Nucleus accumbens (tissue), 56 donors: ENCODE measurements at regions not wholly inside any gene's neighbourhood (a gene's known extent, or its start where the extent isn't known, plus 50 kb on each side); places are given as distances from the start of the nearest gene placed in this dataset.
"Not testable (repeated sequence)": the region's sequence is repeated elsewhere in the genome, so short reads cannot be mapped to it uniquely, and the experiment has no call there.

ENCODE experiments used
- DNase-seq, 56 donors: peaks; one replicate each; lab custom pipeline; 2025; lab: John Stamatoyannopoulos, UW

DNA sequence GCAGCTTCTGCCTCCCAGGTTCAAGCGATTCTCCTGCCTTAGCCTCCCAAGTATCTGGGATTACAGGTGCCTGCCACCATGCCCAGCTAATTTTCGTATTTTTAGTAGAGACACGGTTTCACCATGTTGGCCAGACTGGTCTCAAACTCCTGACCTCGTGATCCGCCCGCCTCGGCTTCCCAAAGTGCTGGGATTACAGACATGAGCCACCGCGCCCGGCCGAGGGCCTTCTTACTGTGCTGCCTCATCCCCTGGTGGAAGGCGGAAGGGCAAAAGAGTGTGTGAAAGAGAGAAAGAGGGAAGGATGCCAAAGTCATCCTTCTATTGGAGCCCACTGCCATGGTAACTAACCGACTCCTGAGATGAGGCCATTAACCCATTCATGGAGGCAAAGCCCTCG is 399.4 kb upstream of the TENM3 start:
- not testable (repeated sequence) for DNase-seq

DNA sequence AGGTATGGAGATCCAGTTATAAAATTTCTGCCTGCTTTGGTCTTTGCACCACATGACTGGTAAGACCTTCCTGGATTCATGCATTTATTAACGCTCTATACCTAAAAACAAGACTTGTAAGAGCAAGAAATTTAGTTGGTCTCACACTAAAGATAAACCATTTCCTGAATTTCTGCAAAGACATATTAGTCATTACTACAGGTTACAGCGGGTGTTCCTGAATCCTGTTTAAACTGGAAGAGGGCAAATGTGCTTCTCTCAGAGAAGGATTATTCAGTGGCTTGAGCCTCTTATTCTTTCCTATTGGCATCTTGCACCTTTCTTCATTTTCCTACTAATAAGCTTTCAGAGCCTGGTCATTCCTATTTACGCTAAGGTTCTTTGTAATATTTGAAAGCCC is 397.6 kb upstream of the TENM3 start:
- DNase-seq = no peak

DNA sequence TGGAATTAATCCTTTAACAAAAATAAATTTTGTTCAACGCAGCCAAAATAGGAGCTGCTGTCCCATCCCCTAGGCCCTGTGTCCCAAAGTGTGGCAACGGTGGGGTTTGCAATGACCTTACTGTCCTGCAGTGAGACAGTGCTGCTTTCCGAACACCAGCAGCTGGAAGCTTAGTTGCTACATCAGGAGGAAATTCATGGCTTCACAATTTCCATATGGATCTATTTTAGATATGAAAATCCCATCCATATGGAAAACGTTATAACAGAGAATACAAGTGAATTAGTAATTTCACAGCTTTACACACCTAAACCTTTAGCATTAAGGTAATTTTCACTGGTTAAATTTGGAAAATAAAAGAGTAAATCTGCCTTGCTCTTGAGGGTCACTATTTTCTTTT is 396.3 kb upstream of the TENM3 start:
- no peak for DNase-seq

DNA sequence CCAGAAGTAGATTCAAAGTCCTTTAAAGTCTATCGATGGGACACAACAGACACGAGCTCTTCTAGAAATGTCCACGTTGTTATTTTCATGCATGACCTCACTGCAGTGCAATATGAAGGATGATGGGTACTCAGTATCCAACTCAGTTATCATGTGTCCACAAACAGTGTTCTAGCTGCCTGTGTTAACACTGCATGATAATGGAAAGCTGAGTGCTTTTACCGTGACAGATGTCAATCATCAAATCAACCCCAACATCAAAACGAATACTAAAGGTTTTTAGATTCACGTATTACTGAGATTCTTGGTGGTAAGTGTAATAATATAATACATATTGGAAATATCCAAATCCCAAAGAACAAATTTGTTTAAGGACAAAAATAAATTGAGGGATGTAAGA is 394.8 kb upstream of the TENM3 start:
- DNase-seq = no peak

DNA sequence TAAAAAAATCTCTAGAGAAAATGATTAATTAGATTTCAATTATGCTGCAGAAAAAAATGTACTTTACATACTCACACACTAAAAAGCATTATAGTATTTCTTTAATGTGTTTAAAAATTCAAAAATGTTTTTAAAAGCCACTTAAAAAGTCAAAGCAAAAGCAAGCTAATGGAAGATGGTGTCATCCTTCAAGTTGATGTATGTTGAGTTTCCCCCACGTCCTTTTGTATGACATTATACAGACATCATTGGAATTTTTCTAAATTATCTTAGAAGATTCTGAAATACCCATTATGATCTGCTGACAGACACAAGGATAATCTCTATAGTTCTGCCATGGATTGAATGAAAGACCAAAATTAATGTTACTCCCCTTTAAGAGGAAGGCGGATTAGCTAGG is 393.7 kb upstream of the TENM3 start:
- DNase-seq = no peak

DNA sequence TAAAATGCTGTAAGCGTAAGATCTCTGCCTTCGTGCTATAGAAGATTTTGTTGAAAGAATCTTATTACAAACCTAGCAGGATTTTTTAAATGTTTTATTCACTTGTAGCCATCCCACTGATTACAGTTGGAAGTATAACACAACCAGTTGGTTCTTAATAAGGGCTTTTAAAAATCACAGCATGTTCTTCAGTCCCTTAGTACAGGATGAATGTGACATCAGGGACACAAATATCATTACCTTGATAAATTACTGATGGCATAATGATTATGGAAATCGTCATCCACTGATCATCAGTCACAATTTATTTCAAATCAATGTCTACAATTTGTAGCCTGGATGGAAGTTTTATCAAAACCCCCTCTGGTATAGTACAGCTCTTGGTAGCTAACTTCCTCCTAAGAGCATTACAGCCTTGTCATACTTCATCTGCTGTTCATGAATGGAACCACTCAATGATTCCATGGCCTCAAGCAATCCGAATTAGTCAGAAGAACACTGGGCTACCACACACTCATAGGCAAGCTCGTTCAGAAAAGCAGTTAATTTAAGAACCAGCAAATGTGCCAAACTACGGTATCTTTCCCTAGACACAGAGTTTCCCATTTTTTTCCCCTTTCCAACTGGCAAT is 389.2 kb upstream of the TENM3 start:
- DNase-seq = no peak

DNA sequence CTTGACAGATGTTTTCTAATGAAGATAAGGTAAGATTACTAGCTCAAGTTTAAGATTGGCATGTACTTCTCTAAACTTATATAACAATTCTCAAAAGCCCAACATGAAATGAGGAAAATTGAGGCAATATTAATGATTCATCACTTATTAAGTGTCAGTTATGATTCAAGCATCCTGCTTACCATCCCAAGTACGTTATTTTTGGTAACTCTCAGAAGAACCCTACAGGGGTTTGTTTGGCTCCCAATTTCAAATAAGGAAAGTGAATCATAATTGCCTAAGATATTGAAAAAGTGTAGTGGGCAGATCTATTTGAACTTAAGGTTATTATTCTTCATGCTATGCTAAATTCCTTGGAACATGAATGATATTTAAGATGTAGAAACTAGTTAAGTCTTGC is 387.9 kb upstream of the TENM3 start:
- no peak for DNase-seq

DNA sequence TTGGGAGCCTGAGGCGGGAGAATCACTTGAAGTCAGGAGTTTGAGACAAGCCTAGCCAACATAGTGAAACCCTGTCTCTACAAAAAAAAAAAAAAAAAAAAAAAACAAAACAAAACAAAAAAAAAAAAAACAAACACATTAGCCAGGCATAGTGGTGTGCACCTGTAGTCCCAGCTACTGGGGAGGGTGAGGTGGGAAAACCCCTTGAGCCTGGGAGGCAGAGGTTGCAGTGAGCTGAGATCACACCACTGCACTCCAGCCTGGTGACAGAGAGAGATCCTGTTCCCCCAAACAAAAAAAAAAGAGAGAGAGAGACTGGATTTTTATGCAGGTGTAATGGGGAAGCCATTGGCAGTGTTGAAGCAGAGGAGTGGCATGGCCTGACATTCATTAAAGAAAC is 385.7 kb upstream of the TENM3 start:
- DNase-seq = not testable (repeated sequence)

DNA sequence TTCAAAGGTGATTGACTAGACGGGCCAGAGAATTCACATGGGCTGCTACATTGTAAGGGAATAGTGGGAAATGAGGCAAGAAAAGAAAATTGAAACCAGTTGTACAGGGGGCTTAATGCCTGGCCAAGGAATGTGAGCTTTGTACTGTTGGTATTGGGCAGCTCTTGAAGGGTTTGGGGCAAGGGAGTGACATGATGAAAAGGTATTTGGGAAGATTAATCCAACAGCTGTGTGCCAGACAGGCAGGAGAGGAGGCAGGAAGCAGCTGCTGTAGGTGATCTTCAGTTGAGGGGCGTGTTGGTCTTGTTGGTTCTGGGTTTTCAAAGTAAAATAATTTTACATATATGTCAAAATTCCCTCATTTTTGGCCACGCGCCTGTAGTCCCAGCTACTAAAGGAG is 384.5 kb upstream of the TENM3 start:
- no peak for DNase-seq

DNA sequence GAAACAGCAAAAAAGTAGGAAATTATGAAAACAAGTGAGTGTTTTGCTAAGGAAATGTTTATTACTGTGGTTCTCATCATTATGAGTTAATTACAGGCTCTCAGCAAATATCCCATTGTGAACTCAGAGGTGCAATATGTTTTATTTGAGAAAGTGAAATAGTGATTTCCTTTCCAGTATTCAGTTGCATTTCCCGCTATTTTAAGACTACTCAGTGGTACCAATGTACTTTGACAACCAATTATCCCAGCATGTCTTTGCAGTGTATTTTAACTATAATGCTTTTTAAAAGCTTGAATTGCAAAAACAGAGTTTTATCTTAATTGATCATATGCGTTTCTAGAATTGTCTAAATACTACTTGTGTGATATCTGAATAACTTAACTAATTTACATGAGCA is 383.8 kb upstream of the TENM3 start:
- DNase-seq = no peak

DNA sequence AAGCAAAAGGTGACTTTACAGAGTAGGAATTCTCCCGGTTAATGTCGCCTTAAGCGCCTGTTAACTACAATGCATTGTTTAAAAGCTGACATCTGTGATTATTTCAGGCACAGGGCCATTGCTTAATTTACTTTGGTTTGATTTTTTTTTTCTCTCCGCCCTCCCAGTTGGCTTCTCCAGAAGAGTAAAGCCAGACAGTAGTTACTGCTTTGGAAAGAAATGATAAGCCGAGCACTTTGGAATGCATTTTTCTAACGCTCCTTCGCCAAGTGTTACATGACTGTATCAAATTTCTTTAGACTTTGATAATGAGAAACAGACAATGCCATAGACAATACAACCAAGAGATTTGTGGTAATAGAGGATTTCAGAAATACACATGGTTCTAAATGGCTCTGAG is 383.0 kb upstream of the TENM3 start:
- no peak for DNase-seq

DNA sequence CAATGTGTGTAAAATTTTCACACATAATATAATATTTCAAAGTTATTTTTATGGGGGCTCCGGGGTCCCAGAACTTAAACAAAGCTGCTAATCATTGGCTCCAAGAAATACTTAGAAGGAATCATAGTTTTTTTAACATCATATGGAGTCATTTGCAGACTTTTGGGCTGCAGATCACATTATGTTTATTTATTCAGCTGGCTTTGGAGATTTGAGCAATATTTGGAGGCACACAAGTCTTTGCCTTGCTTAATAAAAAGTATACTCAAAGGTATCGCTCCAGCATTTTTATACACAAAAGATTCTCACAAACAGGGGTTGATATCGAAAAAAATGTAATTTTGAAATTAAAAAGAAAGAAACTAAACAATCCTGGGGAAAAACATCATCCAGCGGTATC is 382.5 kb upstream of the TENM3 start:
- no peak for DNase-seq

DNA sequence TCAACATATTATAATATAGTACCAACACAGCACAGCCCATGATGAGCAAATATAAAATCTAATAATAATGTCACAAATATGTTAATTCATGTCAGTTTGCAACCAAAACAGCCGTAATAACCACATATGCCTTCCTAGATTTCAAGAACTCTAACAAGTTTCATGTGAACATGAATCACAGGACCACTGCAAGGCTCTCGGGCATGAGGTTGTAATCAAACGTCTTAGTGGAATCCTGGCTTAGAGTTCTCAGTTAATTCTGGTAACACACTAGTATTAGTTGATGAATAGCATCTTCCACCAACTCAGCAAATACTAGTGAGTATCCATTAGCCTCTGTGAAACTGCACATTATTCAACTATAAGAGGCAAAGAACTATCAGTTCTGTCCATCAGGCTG is 379.3 kb upstream of the TENM3 start:
- DNase-seq = no peak

DNA sequence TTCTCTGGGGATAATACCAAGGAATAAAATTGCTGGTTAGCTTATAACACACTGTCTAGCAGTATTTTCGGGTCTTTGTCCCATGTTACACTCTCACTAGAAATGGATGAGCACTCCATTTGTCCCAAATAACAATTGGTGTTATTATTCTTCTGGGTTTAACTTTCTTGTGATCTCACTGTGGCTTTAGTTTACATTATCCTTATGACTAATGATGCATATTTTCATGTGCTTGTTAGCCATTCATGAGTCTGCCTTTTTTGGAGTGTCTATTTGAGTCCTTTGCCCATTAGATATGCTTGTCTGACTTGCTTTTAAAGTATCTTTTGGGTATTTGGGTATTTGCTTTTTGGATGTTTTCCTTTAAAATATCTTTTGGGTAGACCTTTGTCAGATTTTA is 372.9 kb upstream of the TENM3 start:
- DNase-seq = no peak

DNA sequence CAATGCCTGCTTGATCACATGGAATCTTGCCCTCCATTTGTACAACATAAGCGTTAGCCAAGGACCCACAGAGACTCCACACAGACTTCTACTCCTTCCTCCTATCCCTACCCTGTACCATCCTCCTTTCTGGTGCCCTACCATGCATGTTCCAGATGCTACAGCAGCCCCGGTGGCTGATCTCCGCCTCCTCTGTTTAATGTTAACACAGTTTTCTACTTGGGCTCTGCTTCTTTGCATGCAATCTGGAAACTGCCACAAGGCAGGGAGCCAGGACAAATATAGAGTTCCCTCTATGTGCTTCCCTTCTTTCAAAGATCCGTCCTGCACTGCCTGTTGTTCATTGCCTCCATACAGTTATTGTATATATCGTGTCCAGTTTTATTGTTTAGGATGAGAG is 368.6 kb upstream of the TENM3 start:
- DNase-seq = no peak

DNA sequence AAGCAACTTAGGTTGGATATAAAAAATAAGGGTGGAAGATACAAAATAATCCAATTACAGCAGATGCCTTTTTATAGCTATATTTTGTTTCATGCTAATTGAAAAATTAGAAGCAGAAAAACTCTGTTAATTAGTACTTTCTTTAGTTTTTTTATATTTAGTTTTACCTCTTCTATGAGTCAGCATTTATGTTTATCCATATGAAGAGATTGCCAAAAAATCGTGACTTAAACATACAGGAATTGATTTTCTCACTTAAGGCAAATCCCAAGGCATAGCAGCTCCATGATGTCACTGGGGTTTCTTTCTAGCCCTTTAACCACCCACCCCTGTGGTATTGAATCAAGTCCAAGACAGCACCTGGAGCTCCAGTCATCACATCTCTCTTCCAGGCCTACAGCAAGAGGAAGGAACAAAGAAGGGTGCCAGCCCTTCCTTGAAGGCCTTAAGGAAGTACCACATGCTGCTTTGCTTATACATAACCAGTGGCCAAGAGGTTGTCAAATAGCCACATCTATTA is 365.8 kb upstream of the TENM3 start:
- DNase-seq = no peak

DNA sequence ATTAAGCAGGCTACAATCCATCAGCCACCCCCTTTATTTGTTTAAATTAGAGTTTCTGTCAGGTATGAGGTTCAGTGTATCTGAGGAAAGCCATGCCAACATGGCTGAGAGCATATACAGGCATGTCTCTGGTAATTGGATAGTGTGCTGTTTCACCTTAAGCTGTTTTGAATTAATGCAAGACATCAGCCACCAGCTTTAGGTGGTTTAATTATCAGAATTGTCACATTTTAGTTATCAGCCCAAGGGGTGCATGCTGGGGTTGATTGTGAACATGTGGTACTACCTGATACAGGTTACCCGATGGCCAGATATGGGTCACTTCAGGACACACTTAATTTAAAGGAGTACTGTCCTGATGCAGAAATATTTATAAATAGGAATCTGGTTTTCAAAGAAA is 353.2 kb upstream of the TENM3 start:
- no peak for DNase-seq

DNA sequence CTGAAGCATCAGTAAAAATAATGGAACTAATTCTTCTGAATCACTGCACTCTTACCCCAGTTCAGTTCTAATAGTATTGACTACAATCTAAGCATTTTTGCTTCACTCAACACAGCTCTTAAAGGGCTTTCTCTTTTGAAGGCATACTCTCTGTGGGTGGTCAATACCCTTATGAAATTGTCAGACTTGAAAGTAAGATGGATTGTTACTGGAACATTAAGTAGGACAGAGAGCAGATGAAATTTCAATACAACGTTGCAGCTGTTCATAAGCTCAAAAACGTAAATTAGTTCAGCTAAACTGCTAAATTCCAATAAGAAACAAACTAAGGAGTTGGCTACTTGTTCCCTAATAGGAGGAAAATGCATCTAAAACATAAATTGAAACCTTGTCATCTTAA is 352.3 kb upstream of the TENM3 start:
- DNase-seq = no peak

DNA sequence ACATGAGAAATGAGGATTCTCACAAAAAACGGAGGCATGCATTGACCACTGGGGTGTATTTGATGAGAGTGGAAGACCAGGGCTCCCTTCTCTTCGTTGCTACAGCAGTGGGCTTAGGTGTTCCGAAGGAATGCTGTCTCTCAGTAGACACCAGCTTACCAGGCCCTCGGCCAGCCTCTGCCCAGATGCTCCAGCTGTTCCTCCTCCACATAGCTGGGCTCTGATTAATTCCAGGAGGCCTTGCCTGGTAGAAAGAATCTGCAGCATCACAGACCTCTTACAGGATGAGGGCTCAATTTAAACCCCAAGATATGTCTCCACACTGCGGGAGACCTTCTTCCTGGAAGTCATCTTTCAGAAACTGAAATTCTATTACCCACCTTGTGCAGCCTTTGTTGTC is 346.6 kb upstream of the TENM3 start:
- DNase-seq = no peak

DNA sequence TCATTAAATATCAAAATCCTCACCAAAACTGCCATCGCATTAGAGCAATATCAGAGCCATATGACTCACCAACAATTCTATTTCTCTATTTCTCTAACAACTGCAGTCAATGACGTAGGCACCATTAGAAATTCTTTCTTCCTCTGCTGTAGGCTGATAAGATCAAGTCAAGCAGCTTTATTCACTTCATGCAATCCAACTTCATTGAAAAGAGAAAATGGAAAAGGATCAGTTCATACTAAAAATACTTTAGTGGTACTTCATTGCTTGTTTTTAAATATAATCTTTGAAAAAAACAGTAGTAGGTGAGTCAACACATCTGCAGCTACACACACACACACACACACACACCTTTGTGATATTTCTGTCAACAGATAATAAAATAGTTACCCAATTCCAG is 345.3 kb upstream of the TENM3 start:
- no peak for DNase-seq

DNA sequence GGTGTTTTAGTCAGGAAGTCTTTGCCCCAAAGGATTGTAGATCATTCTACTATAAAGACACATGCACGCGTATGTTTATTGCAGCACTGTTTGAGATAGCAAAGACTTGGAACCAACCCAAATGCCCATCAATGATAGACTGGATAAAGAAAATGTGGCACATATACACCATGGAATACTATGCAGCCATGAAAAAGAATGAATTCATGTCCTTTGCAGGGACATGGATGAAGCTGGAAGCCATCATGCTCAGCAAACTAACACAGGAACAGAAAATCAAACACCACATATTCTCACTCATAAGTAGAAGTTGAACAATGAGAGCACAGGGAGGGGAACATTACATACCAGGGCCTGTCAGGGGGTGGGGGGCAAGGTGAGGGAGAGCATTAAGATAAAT is 340.8 kb upstream of the TENM3 start:
- not testable (repeated sequence) for DNase-seq

DNA sequence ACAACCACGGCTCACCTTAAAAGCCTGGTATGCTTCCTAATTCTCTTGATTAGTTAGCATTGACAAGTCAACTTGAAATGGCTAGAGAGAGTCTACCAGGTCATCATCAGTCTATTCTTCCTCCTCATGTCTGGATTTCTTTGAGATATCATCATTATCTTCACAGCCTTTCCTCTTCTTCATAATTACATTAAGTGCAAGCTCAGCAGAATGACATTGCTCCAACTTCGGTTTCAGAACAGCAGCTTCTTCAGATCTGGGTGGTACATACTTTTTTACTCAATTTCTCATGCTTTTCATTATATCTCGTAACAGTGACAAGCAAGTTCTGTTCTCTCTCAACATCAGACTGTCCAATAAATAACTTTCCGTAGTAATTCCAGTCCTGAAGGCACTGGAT is 337.5 kb upstream of the TENM3 start:
- no peak for DNase-seq

DNA sequence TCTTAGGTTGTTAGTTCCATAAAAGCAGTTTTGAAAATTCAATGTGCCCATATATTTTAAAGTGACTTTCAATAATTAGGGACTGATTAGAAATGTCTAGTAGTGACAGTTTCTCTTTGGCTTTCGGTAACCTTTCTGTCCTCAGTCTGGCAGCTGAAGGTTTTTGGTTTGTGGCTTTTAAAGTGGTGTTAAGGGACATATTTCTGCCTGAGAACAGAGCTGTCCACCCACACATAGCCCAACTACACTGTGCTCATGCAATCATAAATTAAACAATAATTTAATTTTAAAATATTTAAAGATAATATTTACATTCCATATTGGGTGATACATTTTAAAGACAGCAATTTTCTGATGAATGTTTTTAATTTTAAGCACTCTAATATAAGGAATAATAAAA is 335.0 kb upstream of the TENM3 start:
- no peak for DNase-seq
